ENCODE measurements at regions not wholly inside any gene's neighbourhood (a gene's known extent, or its start where the extent isn't known, plus 50 kb on each side); places are given as distances from the start of the nearest gene placed in this dataset.

DNA sequence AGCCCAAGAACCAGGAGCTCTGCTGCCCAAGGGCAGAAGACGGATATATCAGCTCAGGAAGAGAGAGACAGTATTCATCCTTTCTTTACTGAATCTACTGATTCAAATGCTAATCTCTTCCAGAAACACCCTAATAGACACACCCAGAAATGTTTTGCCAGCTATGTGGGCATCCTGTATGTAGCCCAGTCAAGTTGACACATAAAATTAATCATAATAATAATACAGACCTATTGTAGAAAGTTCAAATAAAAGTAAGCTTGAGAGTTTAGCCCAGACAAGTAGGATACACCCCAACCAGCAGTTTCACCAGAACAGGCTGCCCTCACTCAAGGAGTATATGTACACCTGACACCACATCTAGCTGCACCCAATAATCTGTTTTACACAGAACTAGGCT is 73.9 kb upstream of the VGLL2 start:
- no peak overlapping the region for H3K4me2 ChIP-seq (ENCODE audit: low read length)
- H3K9me2 ChIP-seq (replicated peaks; ENCODE audit: control insufficient read depth, low read length), result no peaks in the 10 kb centered on the region
- no peaks in the 10 kb centered on the region for H3K27me3 ChIP-seq (ENCODE audit: control insufficient read depth, low read length)
- no peaks in the 10 kb centered on the region for H3K4me1 ChIP-seq (ENCODE audit: control insufficient read depth, low read length)
- no peak overlapping the region for H3K4me3 ChIP-seq (ENCODE audit: low read length)
- no peaks in the 10 kb centered on the region for H3K36me3 ChIP-seq (ENCODE audit: control insufficient read depth, low read length)
- no peak overlapping the region for H3K27ac ChIP-seq (ENCODE audit: low read depth, low read length)
- H3F3A ChIP-seq (ENCODE audit: control insufficient read depth, insufficient read depth), result no peaks in the 10 kb centered on the region
- no peaks in the 10 kb centered on the region for H4K20me1 ChIP-seq (ENCODE audit: control insufficient read depth, insufficient read depth, low read depth, low read length)
- H3K9me3 ChIP-seq (ENCODE audit: control insufficient read depth, insufficient read depth, low read length), result no peaks in the 10 kb centered on the region
- H3K79me2 ChIP-seq (ENCODE audit: control insufficient read depth, low read length), result no peaks in the 10 kb centered on the region
- no peak for TF ChIP-seq EZH2phosphoT487 (IDR thresholded peaks at IDR 0.05; ENCODE audit: borderline replicate concordance, low read length)
- TF ChIP-seq, protein P1, sequence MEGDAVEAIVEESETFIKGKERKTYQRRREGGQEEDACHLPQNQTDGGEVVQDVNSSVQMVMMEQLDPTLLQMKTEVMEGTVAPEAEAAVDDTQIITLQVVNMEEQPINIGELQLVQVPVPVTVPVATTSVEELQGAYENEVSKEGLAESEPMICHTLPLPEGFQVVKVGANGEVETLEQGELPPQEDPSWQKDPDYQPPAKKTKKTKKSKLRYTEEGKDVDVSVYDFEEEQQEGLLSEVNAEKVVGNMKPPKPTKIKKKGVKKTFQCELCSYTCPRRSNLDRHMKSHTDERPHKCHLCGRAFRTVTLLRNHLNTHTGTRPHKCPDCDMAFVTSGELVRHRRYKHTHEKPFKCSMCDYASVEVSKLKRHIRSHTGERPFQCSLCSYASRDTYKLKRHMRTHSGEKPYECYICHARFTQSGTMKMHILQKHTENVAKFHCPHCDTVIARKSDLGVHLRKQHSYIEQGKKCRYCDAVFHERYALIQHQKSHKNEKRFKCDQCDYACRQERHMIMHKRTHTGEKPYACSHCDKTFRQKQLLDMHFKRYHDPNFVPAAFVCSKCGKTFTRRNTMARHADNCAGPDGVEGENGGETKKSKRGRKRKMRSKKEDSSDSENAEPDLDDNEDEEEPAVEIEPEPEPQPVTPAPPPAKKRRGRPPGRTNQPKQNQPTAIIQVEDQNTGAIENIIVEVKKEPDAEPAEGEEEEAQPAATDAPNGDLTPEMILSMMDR (IDR thresholded peaks at IDR 0.05; ENCODE audit: low read depth, low read length, poor library complexity, severe bottlenecking), result no peak

DNA sequence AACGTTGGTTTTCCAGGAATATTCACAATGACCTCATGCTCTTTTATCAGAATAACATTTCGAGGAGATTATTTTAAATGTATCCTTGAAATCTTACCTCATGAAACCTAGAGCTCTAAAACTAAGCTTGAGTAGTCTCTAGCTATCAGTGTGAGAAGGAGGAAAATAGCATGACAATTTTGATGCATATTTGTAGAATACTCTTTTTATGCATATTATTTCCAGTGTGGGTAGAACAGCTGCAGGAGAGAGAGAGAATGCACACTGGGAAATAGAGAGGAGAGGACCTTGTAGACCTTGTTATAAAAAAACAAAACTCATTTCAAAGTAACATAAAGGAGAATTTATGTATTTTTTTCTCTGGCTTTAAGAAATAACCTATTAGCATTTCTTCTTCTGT is 71.1 kb upstream of the VGLL2 start:
- Histone ChIP-seq H3K36me3 (ENCODE audit: control insufficient read depth, low read length) (no peaks in the 10 kb centered on the region), H4K20me1 (ENCODE audit: control insufficient read depth, insufficient read depth, low read depth, low read length) (no peaks in the 10 kb centered on the region), H3F3A (ENCODE audit: control insufficient read depth, insufficient read depth) (no peaks in the 10 kb centered on the region), H3K4me2 (ENCODE audit: low read length) (no peak overlapping the region), H3K79me2 (ENCODE audit: control insufficient read depth, low read length) (no peaks in the 10 kb centered on the region), H3K27ac (ENCODE audit: low read depth, low read length) (no peak overlapping the region), H3K9me2 (replicated peaks; ENCODE audit: control insufficient read depth, low read length) (no peaks in the 10 kb centered on the region), H3K4me3 (ENCODE audit: low read length) (no peak overlapping the region), H3K4me1 (ENCODE audit: control insufficient read depth, low read length) (no peaks in the 10 kb centered on the region), H3K27me3 (ENCODE audit: control insufficient read depth, low read length) (no peaks in the 10 kb centered on the region), H3K9me3 (ENCODE audit: control insufficient read depth, insufficient read depth, low read length) (no peaks in the 10 kb centered on the region)
- TF ChIP-seq, protein P1 (IDR thresholded peaks at IDR 0.05; ENCODE audit: low read depth, low read length, poor library complexity, severe bottlenecking), result no peak
- no peak for TF ChIP-seq EZH2phosphoT487 (IDR thresholded peaks at IDR 0.05; ENCODE audit: borderline replicate concordance, low read length)

DNA sequence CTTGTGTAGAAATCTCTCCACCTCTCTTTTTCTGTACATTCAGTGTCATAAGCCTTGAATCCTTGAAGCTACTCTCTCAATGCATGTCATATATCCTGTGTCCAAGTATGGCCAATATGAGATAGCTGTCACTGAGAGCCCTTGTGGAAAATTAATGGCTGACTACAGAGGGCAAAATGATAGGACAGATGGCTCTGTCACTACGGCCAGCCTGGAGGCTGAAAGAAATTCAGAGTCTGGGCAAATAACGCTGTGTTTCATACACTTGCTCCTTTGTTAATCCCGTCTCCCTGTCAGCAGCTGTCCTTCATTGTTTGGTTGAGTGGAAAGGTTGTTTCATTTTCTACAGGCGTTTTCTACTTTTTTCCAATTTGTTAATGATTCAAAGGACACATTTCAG is 70.4 kb upstream of the VGLL2 start:
- Histone ChIP-seq H3K27ac (ENCODE audit: low read depth, low read length) (no peak overlapping the region), H4K20me1 (ENCODE audit: control insufficient read depth, insufficient read depth, low read depth, low read length) (no peaks in the 10 kb centered on the region), H3K79me2 (ENCODE audit: control insufficient read depth, low read length) (no peaks in the 10 kb centered on the region), H3K9me2 (replicated peaks; ENCODE audit: control insufficient read depth, low read length) (no peaks in the 10 kb centered on the region), H3K4me2 (ENCODE audit: low read length) (no peak overlapping the region), H3K4me3 (ENCODE audit: low read length) (no peak overlapping the region), H3K4me1 (ENCODE audit: control insufficient read depth, low read length) (no peaks in the 10 kb centered on the region), H3K36me3 (ENCODE audit: control insufficient read depth, low read length) (no peaks in the 10 kb centered on the region), H3K9me3 (ENCODE audit: control insufficient read depth, insufficient read depth, low read length) (no peaks in the 10 kb centered on the region), H3K27me3 (ENCODE audit: control insufficient read depth, low read length) (no peaks in the 10 kb centered on the region), H3F3A (ENCODE audit: control insufficient read depth, insufficient read depth) (no peaks in the 10 kb centered on the region)
- no peak for TF ChIP-seq EZH2phosphoT487 (IDR thresholded peaks at IDR 0.05; ENCODE audit: borderline replicate concordance, low read length)
- TF ChIP-seq, protein P1 (IDR thresholded peaks at IDR 0.05; ENCODE audit: low read depth, low read length, poor library complexity, severe bottlenecking), result no peak

DNA sequence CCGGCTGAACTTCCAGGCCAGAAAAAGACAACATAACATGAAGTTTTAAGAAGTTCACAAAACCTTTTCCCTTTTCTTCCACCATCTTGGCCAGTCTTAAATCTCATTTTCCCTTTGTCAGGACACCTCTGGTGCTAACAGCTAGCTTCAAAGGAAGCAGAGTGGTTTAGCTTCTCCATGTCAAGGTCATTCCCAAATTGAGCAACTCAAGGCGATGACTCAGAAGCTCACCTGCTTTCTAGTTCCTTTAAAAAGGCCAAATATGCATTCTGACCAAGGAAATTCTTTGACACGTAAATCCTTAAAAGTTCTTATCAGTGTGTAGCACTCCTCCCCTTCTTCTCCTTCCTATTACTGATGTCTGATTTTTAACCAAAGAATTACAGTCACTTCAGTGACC is 69.6 kb upstream of the VGLL2 start:
- TF ChIP-seq EZH2phosphoT487 (IDR thresholded peaks at IDR 0.05; ENCODE audit: borderline replicate concordance, low read length), result no peak
- TF ChIP-seq, protein P1 (IDR thresholded peaks at IDR 0.05; ENCODE audit: low read depth, low read length, poor library complexity, severe bottlenecking), result no peak
- Histone ChIP-seq H3K9me3 (ENCODE audit: control insufficient read depth, insufficient read depth, low read length) (no peaks in the 10 kb centered on the region), H3K79me2 (ENCODE audit: control insufficient read depth, low read length) (no peaks in the 10 kb centered on the region), H3K4me3 (ENCODE audit: low read length) (no peak overlapping the region), H3K9me2 (replicated peaks; ENCODE audit: control insufficient read depth, low read length) (no peaks in the 10 kb centered on the region), H3F3A (ENCODE audit: control insufficient read depth, insufficient read depth) (no peaks in the 10 kb centered on the region), H3K27me3 (ENCODE audit: control insufficient read depth, low read length) (no peaks in the 10 kb centered on the region), H3K4me1 (ENCODE audit: control insufficient read depth, low read length) (no peaks in the 10 kb centered on the region), H3K27ac (ENCODE audit: low read depth, low read length) (no peak overlapping the region), H4K20me1 (ENCODE audit: control insufficient read depth, insufficient read depth, low read depth, low read length) (no peaks in the 10 kb centered on the region), H3K36me3 (ENCODE audit: control insufficient read depth, low read length) (no peaks in the 10 kb centered on the region), H3K4me2 (ENCODE audit: low read length) (no peak overlapping the region)
